Mucosa of descending colon (tissue), 3 donors: ENCODE measurements at regions not wholly inside any gene's neighbourhood (a gene's known extent, or its start where the extent isn't known, plus 50 kb on each side); places are given as distances from the start of the nearest gene placed in this dataset.
A peak's percentile ranks its signal among the peaks of the same experiment; 100 is the strongest.

ENCODE experiments used
- ATAC-seq: fragments of 200-7000 bp; cut with Tn5 transposase; one replicate; pipeline ENCODE4 v1.9.1; 2020; ENCODE audit warnings: mild to moderate bottlenecking, moderate library complexity
- DNase-seq, 3 donors: peaks; one replicate each; pipeline ENCODE4 v3.0.0-alpha.2; 2020
- H3K36me3 ChIP-seq: fragments of 200-600 bp; one replicate; pipeline ENCODE4 v1.8.0; 2021; ENCODE audit warnings: low read depth, mild to moderate bottlenecking
- H3K4me1 ChIP-seq: fragments of 200-600 bp; one replicate; pipeline ENCODE4 v1.8.0; 2021; ENCODE audit warnings: low read depth, mild to moderate bottlenecking
- H3K4me3 ChIP-seq: fragments of 200-600 bp; one replicate; pipeline ENCODE4 v1.8.0; 2021; ENCODE audit warnings: mild to moderate bottlenecking
- H3K9me3 ChIP-seq: fragments of 200-600 bp; one replicate; pipeline ENCODE4 v1.8.0; 2021; ENCODE audit warnings: mild to moderate bottlenecking
- CTCF ChIP-seq: fragments of 200-600 bp; IDR thresholded peaks from one replicate; pipeline ENCODE4 v1.8.0; 2022; ENCODE audit warnings: antibody characterized with exemption, mild to moderate bottlenecking
- intact Hi-C, 2 donors: fragments of 100-400 bp; cut with DNase I in 1 of 2; cut with micrococcal nuclease in 1 of 2; formaldehyde crosslinking; loops; one replicate each; pipeline versions ENCODE4 v1.11.0 to v1.11.1; 2022; cut with DNase I, micrococcal nuclease
- donor health status: DM: no; HTN: no; CAD: no; lungs with moderate emphysema.
- donor health status: DM: no; HTN: no; CAD: no.
- donor health status: DM: no; HTN: yes; CAD: no.

- no peaks in the 10 kb centered on the region for H3K36me3 ChIP-seq
- intact Hi-C loops, result no loop called here
- no peak for TF ChIP-seq CTCF
- no peak overlapping the region for H3K4me3 ChIP-seq
- no peak for ATAC-seq
- H3K9me3 ChIP-seq, result peaks cover 4% of the 10 kb centered on the region
- no peak for DNase-seq
- H3K4me1 ChIP-seq, result no peaks in the 10 kb centered on the region
Measured at GRCh38 chr15:79765081-79765480, 131.7 kb downstream of the MTHFS start.

GRCh38 chr15:79769069-79769481, 127.7 kb downstream of the MTHFS start:
- Histone ChIP-seq H3K9me3 (no peaks in the 10 kb centered on the region), H3K36me3 (no peaks in the 10 kb centered on the region), H3K4me1 (no peaks in the 10 kb centered on the region), H3K4me3 (no peak overlapping the region)
- DNase-seq (peak in 1 of 3 donors; percentile 3), ATAC-seq (no peak)
- TF ChIP-seq CTCF, result no peak
- intact Hi-C loops, result no loop called here

GRCh38 chr15:79769933-79770759, 126.7 kb downstream of the MTHFS start:
- no peak for TF ChIP-seq CTCF
- DNase-seq (no peak), ATAC-seq (no peak)
- no peaks in the 10 kb centered on the region for H3K9me3 ChIP-seq
- intact Hi-C loops, result no loop called here
- no peaks in the 10 kb centered on the region for H3K36me3 ChIP-seq
- H3K4me3 ChIP-seq, result no peak overlapping the region
- no peaks in the 10 kb centered on the region for H3K4me1 ChIP-seq

GRCh38 chr15:79773128-79773527, 123.7 kb downstream of the MTHFS start:
- Histone ChIP-seq H3K4me1 (no peaks in the 10 kb centered on the region), H3K4me3 (no peak overlapping the region), H3K36me3 (no peaks in the 10 kb centered on the region), H3K9me3 (no peaks in the 10 kb centered on the region)
- no peak for TF ChIP-seq CTCF
- intact Hi-C loops, result no loop called here
- DNase-seq (no peak), ATAC-seq (no peak)

GRCh38 chr15:79775821-79776220, 121.0 kb downstream of the MTHFS start:
- no peak for DNase-seq
- no peak overlapping the region for H3K4me3 ChIP-seq
- no peaks in the 10 kb centered on the region for H3K4me1 ChIP-seq
- no peaks in the 10 kb centered on the region for H3K9me3 ChIP-seq
- ATAC-seq, result no peak
- no peaks in the 10 kb centered on the region for H3K36me3 ChIP-seq
- TF ChIP-seq CTCF, result no peak
- intact Hi-C loops, result no loop called here

GRCh38 chr15:79777916-79778315, 118.9 kb downstream of the MTHFS start:
- H3K4me1 ChIP-seq, result no peaks in the 10 kb centered on the region
- no peak for TF ChIP-seq CTCF
- intact Hi-C loops, result no loop called here
- H3K4me3 ChIP-seq, result no peak overlapping the region
- DNase-seq (no peak), ATAC-seq (no peak)
- H3K36me3 ChIP-seq, result no peaks in the 10 kb centered on the region
- peaks cover 9% of the 10 kb centered on the region for H3K9me3 ChIP-seq
